ENCODE measurements at regions not wholly inside any gene's neighbourhood (a gene's known extent, or its start where the extent isn't known, plus 50 kb on each side); places are given as distances from the start of the nearest gene placed in this dataset.

DNA sequence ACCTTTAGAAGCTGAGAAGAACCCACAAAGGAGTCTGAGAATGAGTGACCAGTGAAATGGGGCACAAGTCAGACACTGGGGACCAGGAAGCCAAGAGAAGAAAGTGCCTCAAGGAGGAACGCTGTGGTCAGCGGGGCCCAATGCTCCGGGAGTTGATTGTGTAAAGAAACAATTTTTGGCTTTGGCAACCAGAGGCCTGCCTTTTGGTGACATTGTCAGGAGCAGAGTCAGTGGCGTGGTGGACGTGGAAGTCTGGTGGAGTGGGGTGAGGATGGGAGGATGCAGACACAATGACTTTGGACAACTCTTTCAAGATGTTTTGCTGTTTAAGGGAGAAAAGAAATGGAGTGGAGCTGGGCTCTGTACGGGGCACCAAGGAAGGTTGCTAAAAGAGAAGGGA, 100.2 kb upstream of the SEC11C start (continued):
- TF ChIP-seq, protein P1, sequence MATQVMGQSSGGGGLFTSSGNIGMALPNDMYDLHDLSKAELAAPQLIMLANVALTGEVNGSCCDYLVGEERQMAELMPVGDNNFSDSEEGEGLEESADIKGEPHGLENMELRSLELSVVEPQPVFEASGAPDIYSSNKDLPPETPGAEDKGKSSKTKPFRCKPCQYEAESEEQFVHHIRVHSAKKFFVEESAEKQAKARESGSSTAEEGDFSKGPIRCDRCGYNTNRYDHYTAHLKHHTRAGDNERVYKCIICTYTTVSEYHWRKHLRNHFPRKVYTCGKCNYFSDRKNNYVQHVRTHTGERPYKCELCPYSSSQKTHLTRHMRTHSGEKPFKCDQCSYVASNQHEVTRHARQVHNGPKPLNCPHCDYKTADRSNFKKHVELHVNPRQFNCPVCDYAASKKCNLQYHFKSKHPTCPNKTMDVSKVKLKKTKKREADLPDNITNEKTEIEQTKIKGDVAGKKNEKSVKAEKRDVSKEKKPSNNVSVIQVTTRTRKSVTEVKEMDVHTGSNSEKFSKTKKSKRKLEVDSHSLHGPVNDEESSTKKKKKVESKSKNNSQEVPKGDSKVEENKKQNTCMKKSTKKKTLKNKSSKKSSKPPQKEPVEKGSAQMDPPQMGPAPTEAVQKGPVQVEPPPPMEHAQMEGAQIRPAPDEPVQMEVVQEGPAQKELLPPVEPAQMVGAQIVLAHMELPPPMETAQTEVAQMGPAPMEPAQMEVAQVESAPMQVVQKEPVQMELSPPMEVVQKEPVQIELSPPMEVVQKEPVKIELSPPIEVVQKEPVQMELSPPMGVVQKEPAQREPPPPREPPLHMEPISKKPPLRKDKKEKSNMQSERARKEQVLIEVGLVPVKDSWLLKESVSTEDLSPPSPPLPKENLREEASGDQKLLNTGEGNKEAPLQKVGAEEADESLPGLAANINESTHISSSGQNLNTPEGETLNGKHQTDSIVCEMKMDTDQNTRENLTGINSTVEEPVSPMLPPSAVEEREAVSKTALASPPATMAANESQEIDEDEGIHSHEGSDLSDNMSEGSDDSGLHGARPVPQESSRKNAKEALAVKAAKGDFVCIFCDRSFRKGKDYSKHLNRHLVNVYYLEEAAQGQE (IDR thresholded peaks at IDR 0.05; ENCODE audit: low read depth, low read length), result no peak
- TF ChIP-seq NFIC (IDR thresholded peaks at IDR 0.05; ENCODE audit: low read depth, low read length), result no peak
- no peak for TF ChIP-seq CREM (IDR thresholded peaks at IDR 0.05; ENCODE audit: low read depth)

DNA sequence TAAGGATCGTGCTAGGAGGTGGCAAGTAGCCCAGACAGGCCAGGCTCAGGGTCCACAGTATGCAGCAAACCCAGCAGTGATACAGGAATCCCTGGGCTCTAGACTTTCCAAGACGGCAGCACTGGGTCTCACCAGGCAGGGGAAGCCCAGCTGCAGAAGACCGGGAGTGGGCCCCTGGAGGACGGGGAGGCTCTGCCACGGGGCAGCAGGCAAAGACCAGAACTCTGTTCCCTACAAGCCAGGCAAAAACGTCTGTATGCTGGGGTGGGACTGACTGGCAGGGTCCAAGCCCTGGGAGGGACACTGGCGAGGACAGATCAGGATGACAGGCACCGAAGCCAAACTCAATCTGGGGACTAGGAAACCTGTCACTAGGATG, 98.9 kb upstream of the SEC11C start:
- H3K4me3 ChIP-seq, result no peak overlapping the region
- peaks cover 0 to 3% of the 10 kb centered on the region in 2 experiments; a peak in 1 of 4 replicates for H3K27me3 ChIP-seq (replicated peaks in 1 of 2; ENCODE audit: control insufficient read depth in 2 of 2, insufficient read depth in 2 of 2, low read length in 1 of 2)
- H2AFZ ChIP-seq (ENCODE audit: control insufficient read depth, low read depth, low read length), result no peak overlapping the region
- H3K79me2 ChIP-seq (ENCODE audit: control insufficient read depth, insufficient read depth, low read length), result no peaks in the 10 kb centered on the region
- ChIA-PET SMC1A (ENCODE audit: uncharacterized antibody, unreplicated experiment) (no interaction called here), POLR2A (interaction anchor here (0.6 kb wide), 1 partner anchor 874 kb away, joined by 3 read pairs; no protein-coding TSS in a partner anchor), RAD21 (ENCODE audit: unreplicated experiment) (no interaction called here), CTCF (interaction anchor here (1.3 kb wide), 1 partner anchor 21 kb away, joined by 3 read pairs; no protein-coding TSS in a partner anchor)
- intact Hi-C loops (cut with micrococcal nuclease; ENCODE audit: unreplicated experiment) (no loop called here), in situ Hi-C loops (cut with MboI) (no loop called here)
- no TSS peak for BruUV-seq (replicated peaks)
- no peak overlapping the region for H3K27ac ChIP-seq (ENCODE audit: control insufficient read depth, insufficient read depth)
- no peak for ATAC-seq
- FAIRE-seq, result no peak
- H4K20me1 ChIP-seq (ENCODE audit: control insufficient read depth, insufficient read depth), result no peaks in the 10 kb centered on the region
- H3K36me3 ChIP-seq (ENCODE audit: control insufficient read depth in 2 of 2, insufficient read depth in 2 of 2, low read length in 1 of 2), result no peaks in the 10 kb centered on the region
- WGBS (ENCODE audit: insufficient coverage, insufficient replicate concordance, low lambda C conversion rate, missing lambda C conversion rate), result 31% methylated on average over 8 of the region's 8 CpGs
- H3K4me2 ChIP-seq (ENCODE audit: control insufficient read depth, insufficient read depth), result no peak overlapping the region
- no peaks in the 10 kb centered on the region for H3K9me3 ChIP-seq (replicated peaks; ENCODE audit: control insufficient read depth, insufficient read depth, low read length)
- no peak for DNase-seq (ENCODE audit: low read depth, low spot score)
- H3K9ac ChIP-seq (ENCODE audit: control insufficient read depth, insufficient read depth, low read length), result no peak overlapping the region
- no peaks in the 10 kb centered on the region for H3K4me1 ChIP-seq (ENCODE audit: control insufficient read depth, insufficient read depth, low read length)
- TF ChIP-seq, protein P2, sequence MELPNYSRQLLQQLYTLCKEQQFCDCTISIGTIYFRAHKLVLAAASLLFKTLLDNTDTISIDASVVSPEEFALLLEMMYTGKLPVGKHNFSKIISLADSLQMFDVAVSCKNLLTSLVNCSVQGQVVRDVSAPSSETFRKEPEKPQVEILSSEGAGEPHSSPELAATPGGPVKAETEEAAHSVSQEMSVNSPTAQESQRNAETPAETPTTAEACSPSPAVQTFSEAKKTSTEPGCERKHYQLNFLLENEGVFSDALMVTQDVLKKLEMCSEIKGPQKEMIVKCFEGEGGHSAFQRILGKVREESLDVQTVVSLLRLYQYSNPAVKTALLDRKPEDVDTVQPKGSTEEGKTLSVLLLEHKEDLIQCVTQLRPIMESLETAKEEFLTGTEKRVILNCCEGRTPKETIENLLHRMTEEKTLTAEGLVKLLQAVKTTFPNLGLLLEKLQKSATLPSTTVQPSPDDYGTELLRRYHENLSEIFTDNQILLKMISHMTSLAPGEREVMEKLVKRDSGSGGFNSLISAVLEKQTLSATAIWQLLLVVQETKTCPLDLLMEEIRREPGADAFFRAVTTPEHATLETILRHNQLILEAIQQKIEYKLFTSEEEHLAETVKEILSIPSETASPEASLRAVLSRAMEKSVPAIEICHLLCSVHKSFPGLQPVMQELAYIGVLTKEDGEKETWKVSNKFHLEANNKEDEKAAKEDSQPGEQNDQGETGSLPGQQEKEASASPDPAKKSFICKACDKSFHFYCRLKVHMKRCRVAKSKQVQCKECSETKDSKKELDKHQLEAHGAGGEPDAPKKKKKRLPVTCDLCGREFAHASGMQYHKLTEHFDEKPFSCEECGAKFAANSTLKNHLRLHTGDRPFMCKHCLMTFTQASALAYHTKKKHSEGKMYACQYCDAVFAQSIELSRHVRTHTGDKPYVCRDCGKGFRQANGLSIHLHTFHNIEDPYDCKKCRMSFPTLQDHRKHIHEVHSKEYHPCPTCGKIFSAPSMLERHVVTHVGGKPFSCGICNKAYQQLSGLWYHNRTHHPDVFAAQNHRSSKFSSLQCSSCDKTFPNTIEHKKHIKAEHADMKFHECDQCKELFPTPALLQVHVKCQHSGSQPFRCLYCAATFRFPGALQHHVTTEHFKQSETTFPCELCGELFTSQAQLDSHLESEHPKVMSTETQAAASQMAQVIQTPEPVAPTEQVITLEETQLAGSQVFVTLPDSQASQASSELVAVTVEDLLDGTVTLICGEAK (IDR thresholded peaks at IDR 0.05; ENCODE audit: borderline replicate concordance), result no peak
- TF ChIP-seq TAF1 (IDR thresholded peaks at IDR 0.05; ENCODE audit: borderline replicate concordance, low read depth, low read length), result no peak
- TF ChIP-seq, protein P3, sequence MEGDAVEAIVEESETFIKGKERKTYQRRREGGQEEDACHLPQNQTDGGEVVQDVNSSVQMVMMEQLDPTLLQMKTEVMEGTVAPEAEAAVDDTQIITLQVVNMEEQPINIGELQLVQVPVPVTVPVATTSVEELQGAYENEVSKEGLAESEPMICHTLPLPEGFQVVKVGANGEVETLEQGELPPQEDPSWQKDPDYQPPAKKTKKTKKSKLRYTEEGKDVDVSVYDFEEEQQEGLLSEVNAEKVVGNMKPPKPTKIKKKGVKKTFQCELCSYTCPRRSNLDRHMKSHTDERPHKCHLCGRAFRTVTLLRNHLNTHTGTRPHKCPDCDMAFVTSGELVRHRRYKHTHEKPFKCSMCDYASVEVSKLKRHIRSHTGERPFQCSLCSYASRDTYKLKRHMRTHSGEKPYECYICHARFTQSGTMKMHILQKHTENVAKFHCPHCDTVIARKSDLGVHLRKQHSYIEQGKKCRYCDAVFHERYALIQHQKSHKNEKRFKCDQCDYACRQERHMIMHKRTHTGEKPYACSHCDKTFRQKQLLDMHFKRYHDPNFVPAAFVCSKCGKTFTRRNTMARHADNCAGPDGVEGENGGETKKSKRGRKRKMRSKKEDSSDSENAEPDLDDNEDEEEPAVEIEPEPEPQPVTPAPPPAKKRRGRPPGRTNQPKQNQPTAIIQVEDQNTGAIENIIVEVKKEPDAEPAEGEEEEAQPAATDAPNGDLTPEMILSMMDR (IDR thresholded peaks at IDR 0.05 in 2 of 3, conservative IDR thresholded peaks at IDR 0.05 in 1 of 3; ENCODE audit: control insufficient read depth in 2 of 3, extremely low read depth in 1 of 3, insufficient read depth in 1 of 3, low read depth in 3 of 3, low read length in 3 of 3), result no peak
- TF ChIP-seq FOXM1 (IDR thresholded peaks at IDR 0.05; ENCODE audit: low read depth, low read length), result no peak
- no peak for TF ChIP-seq PML (IDR thresholded peaks at IDR 0.05; ENCODE audit: low read length)
- TF ChIP-seq RUNX3 (IDR thresholded peaks at IDR 0.05; ENCODE audit: low read length), result no peak
- TF ChIP-seq, protein P4, sequence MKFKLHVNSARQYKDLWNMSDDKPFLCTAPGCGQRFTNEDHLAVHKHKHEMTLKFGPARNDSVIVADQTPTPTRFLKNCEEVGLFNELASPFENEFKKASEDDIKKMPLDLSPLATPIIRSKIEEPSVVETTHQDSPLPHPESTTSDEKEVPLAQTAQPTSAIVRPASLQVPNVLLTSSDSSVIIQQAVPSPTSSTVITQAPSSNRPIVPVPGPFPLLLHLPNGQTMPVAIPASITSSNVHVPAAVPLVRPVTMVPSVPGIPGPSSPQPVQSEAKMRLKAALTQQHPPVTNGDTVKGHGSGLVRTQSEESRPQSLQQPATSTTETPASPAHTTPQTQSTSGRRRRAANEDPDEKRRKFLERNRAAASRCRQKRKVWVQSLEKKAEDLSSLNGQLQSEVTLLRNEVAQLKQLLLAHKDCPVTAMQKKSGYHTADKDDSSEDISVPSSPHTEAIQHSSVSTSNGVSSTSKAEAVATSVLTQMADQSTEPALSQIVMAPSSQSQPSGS (IDR thresholded peaks at IDR 0.05; ENCODE audit: low read length), result no peak
